GM23248 (cell line): ENCODE measurements at regions not wholly inside any gene's neighbourhood (a gene's known extent, or its start where the extent isn't known, plus 50 kb on each side); places are given as distances from the start of the nearest gene placed in this dataset.
A peak's percentile ranks its signal among the peaks of the same experiment; 100 is the strongest.

Experiments used
- DNase-seq: peaks from one replicate; pipeline ENCODE4 v3.0.0-alpha.2; 2015
- H2AFZ ChIP-seq: fragments of 200-600 bp; sonication (generic); 2 replicates; pipeline ENCODE4 v1.6.1; 2016; ENCODE audit warnings: antibody characterized with exemption
- H3F3A ChIP-seq: fragments of 200-600 bp; sonication (generic); 2 replicates; pipeline ENCODE4 v1.6.1; 2016; ENCODE audit warnings: mild to moderate bottlenecking, antibody characterized with exemption, mixed run types; ENCODE audit not compliant: insufficient read depth
- H3K27ac ChIP-seq: fragments of 200-600 bp; sonication (generic); 2 replicates; pipeline ENCODE4 v1.5.1; 2016; ENCODE audit warnings: mild to moderate bottlenecking
- H3K27me3 ChIP-seq: fragments of 200-600 bp; sonication (generic); replicated peaks from 2 replicates; pipeline ENCODE4 v1.6.1; 2016; ENCODE audit warnings: mild to moderate bottlenecking; ENCODE audit not compliant: insufficient read depth
- H3K36me3 ChIP-seq: fragments of 200-600 bp; sonication (generic); 2 replicates; pipeline ENCODE4 v1.6.1; 2016; ENCODE audit warnings: low read depth, mild to moderate bottlenecking
- H3K4me1 ChIP-seq: fragments of 200-600 bp; sonication (generic); 2 replicates; pipeline ENCODE4 v1.6.1; 2016; ENCODE audit warnings: mild to moderate bottlenecking; ENCODE audit not compliant: insufficient read depth
- H3K4me2 ChIP-seq: fragments of 200-600 bp; sonication (generic); one replicate; pipeline ENCODE4 v1.6.1; 2016; ENCODE audit warnings: mild to moderate bottlenecking; ENCODE audit not compliant: unreplicated experiment
- H3K4me3 ChIP-seq: fragments of 200-600 bp; sonication (generic); 2 replicates; pipeline ENCODE4 v1.5.1; 2016; ENCODE audit warnings: mild to moderate bottlenecking
- H3K79me2 ChIP-seq: fragments of 200-600 bp; sonication (generic); 2 replicates; pipeline ENCODE4 v1.6.1; 2016; ENCODE audit warnings: mild to moderate bottlenecking; ENCODE audit not compliant: insufficient read depth
- H3K9ac ChIP-seq: fragments of 200-600 bp; sonication (generic); 2 replicates; pipeline ENCODE4 v1.6.1; 2016; ENCODE audit warnings: mild to moderate bottlenecking
- H3K9me2 ChIP-seq: fragments of 200-600 bp; sonication (generic); 2 replicates; pipeline ENCODE4 v1.6.1; 2016; ENCODE audit warnings: mixed run types, mild to moderate bottlenecking, moderate library complexity; ENCODE audit not compliant: insufficient read depth
- H3K9me3 ChIP-seq: fragments of 200-600 bp; sonication (generic); one replicate; pipeline ENCODE4 v1.6.1; 2017; ENCODE audit warnings: low read depth
- H4K20me1 ChIP-seq: fragments of 200-600 bp; sonication (generic); 2 replicates; pipeline ENCODE4 v1.6.0; 2016; ENCODE audit not compliant: insufficient read depth
- EZH2 ChIP-seq: fragments of 200-600 bp; sonication (generic); IDR thresholded peaks from 2 replicates; pipeline ENCODE4 v1.6.1; 2018; ENCODE audit warnings: antibody characterized with exemption, mild to moderate bottlenecking; ENCODE audit not compliant: insufficient read depth, poor library complexity, severe bottlenecking
- EZH2phosphoT487 ChIP-seq: fragments of 200-600 bp; sonication (generic); IDR thresholded peaks from 2 replicates; pipeline ENCODE4 v1.6.1; 2018; ENCODE audit warnings: antibody characterized with exemption, moderate library complexity, mild to moderate bottlenecking, low read depth; ENCODE audit not compliant: insufficient read depth
- WGBS, 2 experiments: methylation state at CpG; one replicate each; pipeline ENCODE4 v1.1.6; 2015 to 2017; ENCODE audit warnings: low lambda C conversion rate in 2 of 2, low coverage in 1 of 2; ENCODE audit errors: missing lambda C conversion rate in 2 of 2; 5-methylcytosine and 5-hydroxymethylcytosine counted together
- in situ Hi-C: fragments of 300-500 bp; cut with MboI; formaldehyde crosslinking; loops from 2 replicates; pipeline ENCODE4 v1.15.0; 2020

- H3K9me2 ChIP-seq: no peaks in the 10 kb centered on the region
- no peaks in the 10 kb centered on the region for H3K9me3 ChIP-seq
- no peak overlapping the region for H3K9ac ChIP-seq
- no peaks in the 10 kb centered on the region for H4K20me1 ChIP-seq
- WGBS, 2 experiments: 78 to 81% methylated on average over 12 of the region's 12 CpGs
- H3K27me3 ChIP-seq: no peaks in the 10 kb centered on the region
- no peak overlapping the region for H3K4me2 ChIP-seq
- no peak for DNase-seq
- no peak overlapping the region for H3K4me3 ChIP-seq
- H3K79me2 ChIP-seq: no peaks in the 10 kb centered on the region
- H3K27ac ChIP-seq: no peak overlapping the region
- H3K4me1 ChIP-seq: no peaks in the 10 kb centered on the region
- H2AFZ ChIP-seq: no peak overlapping the region
- TF ChIP-seq EZH2phosphoT487: no peak
- no peak for TF ChIP-seq EZH2
- H3F3A ChIP-seq: no peaks in the 10 kb centered on the region
- in situ Hi-C loops: no loop called here
- no peaks in the 10 kb centered on the region for H3K36me3 ChIP-seq
Observed at GRCh38 chr10:28236591-28236990, 66.3 kb downstream of the MPP7 start.

- no peak overlapping the region for H3K4me3 ChIP-seq
- H3K9ac ChIP-seq: no peak overlapping the region
- H3K36me3 ChIP-seq: no peaks in the 10 kb centered on the region
- H3K4me1 ChIP-seq: no peaks in the 10 kb centered on the region
- no peaks in the 10 kb centered on the region for H4K20me1 ChIP-seq
- TF ChIP-seq EZH2phosphoT487: no peak
- no peak for DNase-seq
- no peaks in the 10 kb centered on the region for H3K79me2 ChIP-seq
- in situ Hi-C loops: no loop called here
- WGBS, 2 experiments: 47 to 56% methylated on average over 5 of the region's 5 CpGs
- no peaks in the 10 kb centered on the region for H3K9me3 ChIP-seq
- H3K27me3 ChIP-seq: peaks cover 37% of the 10 kb centered on the region; the same call in 1 of the 2 replicates
- no peaks in the 10 kb centered on the region for H3F3A ChIP-seq
- H3K4me2 ChIP-seq: no peak overlapping the region
- H2AFZ ChIP-seq: no peak overlapping the region
- no peaks in the 10 kb centered on the region for H3K9me2 ChIP-seq
- no peak overlapping the region for H3K27ac ChIP-seq
Observed at GRCh38 chr10:28220811-28221210, 82.1 kb downstream of the MPP7 start.

GRCh38 chr10:28219251-28219650 is 83.6 kb downstream of the MPP7 start:
- H3K27me3 ChIP-seq: peaks cover 30% of the 10 kb centered on the region; the same call in 1 of the 2 replicates
- in situ Hi-C loops: no loop called here
- H2AFZ ChIP-seq: no peak overlapping the region
- no peak overlapping the region for H3K27ac ChIP-seq
- 75 to 78% methylated on average over 3 of the region's 3 CpGs for WGBS, 2 experiments
- no peaks in the 10 kb centered on the region for H3F3A ChIP-seq
- no peaks in the 10 kb centered on the region for H3K9me3 ChIP-seq
- TF ChIP-seq EZH2phosphoT487: no peak
- TF ChIP-seq EZH2: no peak
- no peaks in the 10 kb centered on the region for H3K79me2 ChIP-seq
- H3K9me2 ChIP-seq: no peaks in the 10 kb centered on the region
- H3K4me2 ChIP-seq: no peak overlapping the region
- peak; percentile 3 for DNase-seq
- no peaks in the 10 kb centered on the region for H3K4me1 ChIP-seq
- H3K4me3 ChIP-seq: no peak overlapping the region
- no peaks in the 10 kb centered on the region for H3K36me3 ChIP-seq
- no peak overlapping the region for H3K9ac ChIP-seq
- no peaks in the 10 kb centered on the region for H4K20me1 ChIP-seq

GRCh38 chr10:28217848-28218247 is 85.0 kb downstream of the MPP7 start:
- Histone ChIP-seq H3K27me3 (peaks cover 38% of the 10 kb centered on the region; the same call in 1 of the 2 replicates), H4K20me1 (no peaks in the 10 kb centered on the region), H3K4me2 (no peak overlapping the region), H3K27ac (no peak overlapping the region), H3K9ac (no peak overlapping the region), H3K4me1 (no peaks in the 10 kb centered on the region), H3K9me3 (no peaks in the 10 kb centered on the region), H3K79me2 (no peaks in the 10 kb centered on the region), H3K4me3 (no peak overlapping the region), H3K9me2 (no peaks in the 10 kb centered on the region), H3F3A (no peaks in the 10 kb centered on the region), H3K36me3 (no peaks in the 10 kb centered on the region), H2AFZ (no peak overlapping the region)
- 44 to 56% methylated on average over 7 of the region's 7 CpGs for WGBS, 2 experiments
- in situ Hi-C loops: no loop called here
- TF ChIP-seq EZH2 (no peak), EZH2phosphoT487 (no peak)
- DNase-seq: peak; percentile 62

- TF ChIP-seq EZH2 (no peak), EZH2phosphoT487 (no peak)
- no peaks in the 10 kb centered on the region for H3K36me3 ChIP-seq
- no peak overlapping the region for H3K4me3 ChIP-seq
- no peaks in the 10 kb centered on the region for H3K4me1 ChIP-seq
- no peak overlapping the region for H3K4me2 ChIP-seq
- no peaks in the 10 kb centered on the region for H3K79me2 ChIP-seq
- no peak overlapping the region for H3K27ac ChIP-seq
- H3K9me3 ChIP-seq: no peaks in the 10 kb centered on the region
- H3K9me2 ChIP-seq: no peaks in the 10 kb centered on the region
- in situ Hi-C loops: no loop called here
- H2AFZ ChIP-seq: no peak overlapping the region
- H3K9ac ChIP-seq: no peak overlapping the region
- 31 to 42% methylated on average over 3 of the region's 3 CpGs for WGBS, 2 experiments
- H3F3A ChIP-seq: no peaks in the 10 kb centered on the region
- no peaks in the 10 kb centered on the region for H4K20me1 ChIP-seq
- DNase-seq: no peak
- peaks cover 33% of the 10 kb centered on the region; the same call in 1 of the 2 replicates for H3K27me3 ChIP-seq
Observed at GRCh38 chr10:28215930-28216329, 86.9 kb downstream of the MPP7 start.
